ENCODE measurements at regions not wholly inside any gene's neighbourhood (a gene's known extent, or its start where the extent isn't known, plus 50 kb on each side); places are given as distances from the start of the nearest gene placed in this dataset.

- no peak for DNase-seq (ENCODE audit: low read depth, low spot score)
Measured at GRCh38 chr5:61951295-61951694, 354.7 kb upstream of the KIF2A start.

GRCh38 chr5:61953913-61954312, 352.1 kb upstream of the KIF2A start:
- DNase-seq (ENCODE audit: low read depth, low spot score): no peak

- no peak for DNase-seq (ENCODE audit: low read depth, low spot score)
Measured at GRCh38 chr5:61964201-61964600, 341.8 kb upstream of the KIF2A start.

GRCh38 chr5:61965069-61965468, 340.9 kb upstream of the KIF2A start:
- no peak for DNase-seq (ENCODE audit: low read depth, low spot score)

GRCh38 chr5:61965490-61965889, 340.5 kb upstream of the KIF2A start:
- DNase-seq (ENCODE audit: low read depth, low spot score): no peak

GRCh38 chr5:61966296-61966955, 339.6 kb upstream of the KIF2A start:
- DNase-seq (ENCODE audit: low read depth, low spot score): no peak

- no peak for DNase-seq (ENCODE audit: low read depth, low spot score)
Measured at GRCh38 chr5:61966997-61967396, 339.0 kb upstream of the KIF2A start.

GRCh38 chr5:61967681-61968080, 338.3 kb upstream of the KIF2A start:
- DNase-seq (ENCODE audit: low read depth, low spot score): no peak

- DNase-seq (ENCODE audit: low read depth, low spot score): no peak
Measured at GRCh38 chr5:61969347-61969746, 336.7 kb upstream of the KIF2A start.

- DNase-seq (ENCODE audit: low read depth, low spot score): no peak
Measured at GRCh38 chr5:61969755-61970154, 336.3 kb upstream of the KIF2A start.

- DNase-seq (ENCODE audit: low read depth, low spot score): no peak
Measured at GRCh38 chr5:61970218-61970617, 335.8 kb upstream of the KIF2A start.

GRCh38 chr5:61974680-61975079, 331.3 kb upstream of the KIF2A start:
- no peak for DNase-seq (ENCODE audit: low read depth, low spot score)

- DNase-seq (ENCODE audit: low read depth, low spot score): no peak
Measured at GRCh38 chr5:61981886-61982285, 324.1 kb upstream of the KIF2A start.

GRCh38 chr5:61991430-61991829, 314.6 kb upstream of the KIF2A start:
- no peak for DNase-seq (ENCODE audit: low read depth, low spot score)

GRCh38 chr5:61991866-61992265, 314.1 kb upstream of the KIF2A start:
- no peak for DNase-seq (ENCODE audit: low read depth, low spot score)

GRCh38 chr5:61993295-61993927, 312.6 kb upstream of the KIF2A start:
- no peak for DNase-seq (ENCODE audit: low read depth, low spot score)

GRCh38 chr5:61994171-61994570, 311.8 kb upstream of the KIF2A start:
- no peak for DNase-seq (ENCODE audit: low read depth, low spot score)

- DNase-seq (ENCODE audit: low read depth, low spot score): no peak
Measured at GRCh38 chr5:61995486-61995885, 310.5 kb upstream of the KIF2A start.

GRCh38 chr5:61999371-61999770, 306.6 kb upstream of the KIF2A start:
- DNase-seq (ENCODE audit: low read depth, low spot score): no peak

- DNase-seq (ENCODE audit: low read depth, low spot score): no peak
Measured at GRCh38 chr5:62000646-62001045, 305.4 kb upstream of the KIF2A start.

GRCh38 chr5:62001640-62002039, 304.4 kb upstream of the KIF2A start:
- no peak for DNase-seq (ENCODE audit: low read depth, low spot score)

GRCh38 chr5:62002436-62002835, 303.6 kb upstream of the KIF2A start:
- no peak for DNase-seq (ENCODE audit: low read depth, low spot score)

- no peak for DNase-seq (ENCODE audit: low read depth, low spot score)
Measured at GRCh38 chr5:62005551-62005950, 300.5 kb upstream of the KIF2A start.

- no peak for DNase-seq (ENCODE audit: low read depth, low spot score)
Measured at GRCh38 chr5:62007457-62007856, 298.5 kb upstream of the KIF2A start.
